ENCODE measurements at regions not wholly inside any gene's neighbourhood (a gene's known extent, or its start where the extent isn't known, plus 50 kb on each side); places are given as distances from the start of the nearest gene placed in this dataset.

GRCh38 chr10:7506571-7506970, 95.7 kb upstream of the SFMBT2 start:
- TF ChIP-seq, protein P1, sequence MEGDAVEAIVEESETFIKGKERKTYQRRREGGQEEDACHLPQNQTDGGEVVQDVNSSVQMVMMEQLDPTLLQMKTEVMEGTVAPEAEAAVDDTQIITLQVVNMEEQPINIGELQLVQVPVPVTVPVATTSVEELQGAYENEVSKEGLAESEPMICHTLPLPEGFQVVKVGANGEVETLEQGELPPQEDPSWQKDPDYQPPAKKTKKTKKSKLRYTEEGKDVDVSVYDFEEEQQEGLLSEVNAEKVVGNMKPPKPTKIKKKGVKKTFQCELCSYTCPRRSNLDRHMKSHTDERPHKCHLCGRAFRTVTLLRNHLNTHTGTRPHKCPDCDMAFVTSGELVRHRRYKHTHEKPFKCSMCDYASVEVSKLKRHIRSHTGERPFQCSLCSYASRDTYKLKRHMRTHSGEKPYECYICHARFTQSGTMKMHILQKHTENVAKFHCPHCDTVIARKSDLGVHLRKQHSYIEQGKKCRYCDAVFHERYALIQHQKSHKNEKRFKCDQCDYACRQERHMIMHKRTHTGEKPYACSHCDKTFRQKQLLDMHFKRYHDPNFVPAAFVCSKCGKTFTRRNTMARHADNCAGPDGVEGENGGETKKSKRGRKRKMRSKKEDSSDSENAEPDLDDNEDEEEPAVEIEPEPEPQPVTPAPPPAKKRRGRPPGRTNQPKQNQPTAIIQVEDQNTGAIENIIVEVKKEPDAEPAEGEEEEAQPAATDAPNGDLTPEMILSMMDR (IDR thresholded peaks at IDR 0.05; ENCODE audit: insufficient read depth, low read length, poor library complexity, severe bottlenecking), result no peak
- no peak for TF ChIP-seq EZH2phosphoT487 (conservative IDR thresholded peaks at IDR 0.05; ENCODE audit: low read length)
